A549 (cell line): ENCODE measurements at regions not wholly inside any gene's neighbourhood (a gene's known extent, or its start where the extent isn't known, plus 50 kb on each side); places are given as distances from the start of the nearest gene placed in this dataset.

ENCODE experiments used
- FOSL2 ChIP-seq, 2 experiments: fragments of 450-650 bp in 1 of 2; fragments of >200 bp in 1 of 2; sonication (Bioruptor Twin) in 1 of 2; formaldehyde crosslinking; IDR thresholded peaks; 2 replicates each; pipeline versions ENCODE4 v1.5.0 to v1.6.1; 2016 to 2020; ENCODE audit warnings: mild to moderate bottlenecking in 1 of 2, moderate library complexity in 1 of 2
- GATA3 ChIP-seq: IDR thresholded peaks from 2 replicates; pipeline ENCODE4 v1.6.1; 2012; ENCODE audit warnings: borderline replicate concordance
- HDAC2 ChIP-seq: fragments of 200-600 bp; sonication (generic); IDR thresholded peaks from 2 replicates; pipeline ENCODE4 v1.6.1; 2016
- KDM1A ChIP-seq: fragments of 200-600 bp; sonication (generic); IDR thresholded peaks from 2 replicates; pipeline ENCODE4 v1.6.1; 2016; ENCODE audit warnings: low read depth, mild to moderate bottlenecking
- MYC ChIP-seq: IDR thresholded peaks from 2 replicates; pipeline ENCODE4 v1.6.1; 2012; ENCODE audit warnings: mild to moderate bottlenecking, inconsistent platforms, low read length, improper control_type of control experiment, borderline replicate concordance
- POLR2A ChIP-seq: IDR thresholded peaks from 2 replicates; pipeline ENCODE4 v1.6.1; 2012; ENCODE audit warnings: mild to moderate bottlenecking, low read length
- TP53 ChIP-seq: fragments of 250-450 bp; sonication (Bioruptor Pico); IDR thresholded peaks from 2 replicates; pipeline ENCODE4 v1.5.0; 2021; ENCODE audit warnings: mild to moderate bottlenecking, moderate library complexity
- TF ChIP-seq, protein P1 (sequence below): fragments of >200 bp; sonication (Bioruptor Twin); formaldehyde crosslinking; IDR thresholded peaks from 3 replicates; pipeline ENCODE4 v1.5.1; 2016
- TF ChIP-seq, protein P2 (sequence below): fragments of 200-600 bp; sonication (generic); IDR thresholded peaks from 2 replicates; pipeline ENCODE4 v1.6.1; 2016; ENCODE audit warnings: antibody characterized with exemption, mild to moderate bottlenecking, moderate library complexity
- TF ChIP-seq, protein P3 (sequence below): fragments of 450-650 bp; IDR thresholded peaks from 2 replicates; pipeline ENCODE4 v1.6.1; 2014; ENCODE audit warnings: antibody characterized with exemption
- TF ChIP-seq, protein P4 (sequence below): IDR thresholded peaks from 2 replicates; pipeline ENCODE4 v1.6.1; 2012
- TF ChIP-seq, protein P5 (sequence below): IDR thresholded peaks from 2 replicates; pipeline ENCODE4 v1.6.1; 2012

DNA sequence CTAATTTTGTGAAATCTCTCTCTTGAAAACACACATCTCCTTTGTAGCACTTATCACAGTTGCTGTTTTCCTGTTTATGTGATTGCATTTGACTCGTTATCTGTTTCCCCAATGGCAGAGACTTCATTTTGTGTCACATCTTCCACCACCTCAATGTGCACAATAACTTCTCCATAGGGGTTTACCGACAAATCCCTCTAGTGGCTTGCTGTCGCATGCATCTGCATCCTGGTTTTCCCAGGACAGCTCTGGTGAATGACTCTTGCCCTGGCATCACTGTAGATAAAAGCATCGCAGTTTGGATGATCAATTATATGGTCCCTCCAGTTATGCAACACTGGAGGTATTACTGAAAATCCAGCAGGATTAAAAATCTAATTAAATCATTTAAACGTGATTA, 206.5 kb upstream of the BTBD3 start:
- TF ChIP-seq FOSL2 (IDR thresholded peaks at IDR 0.05), result no peak
- no peak for TF ChIP-seq FOSL2 (CRISPR knock-in tag; IDR thresholded peaks at IDR 0.05)
- TF ChIP-seq, protein P1, sequence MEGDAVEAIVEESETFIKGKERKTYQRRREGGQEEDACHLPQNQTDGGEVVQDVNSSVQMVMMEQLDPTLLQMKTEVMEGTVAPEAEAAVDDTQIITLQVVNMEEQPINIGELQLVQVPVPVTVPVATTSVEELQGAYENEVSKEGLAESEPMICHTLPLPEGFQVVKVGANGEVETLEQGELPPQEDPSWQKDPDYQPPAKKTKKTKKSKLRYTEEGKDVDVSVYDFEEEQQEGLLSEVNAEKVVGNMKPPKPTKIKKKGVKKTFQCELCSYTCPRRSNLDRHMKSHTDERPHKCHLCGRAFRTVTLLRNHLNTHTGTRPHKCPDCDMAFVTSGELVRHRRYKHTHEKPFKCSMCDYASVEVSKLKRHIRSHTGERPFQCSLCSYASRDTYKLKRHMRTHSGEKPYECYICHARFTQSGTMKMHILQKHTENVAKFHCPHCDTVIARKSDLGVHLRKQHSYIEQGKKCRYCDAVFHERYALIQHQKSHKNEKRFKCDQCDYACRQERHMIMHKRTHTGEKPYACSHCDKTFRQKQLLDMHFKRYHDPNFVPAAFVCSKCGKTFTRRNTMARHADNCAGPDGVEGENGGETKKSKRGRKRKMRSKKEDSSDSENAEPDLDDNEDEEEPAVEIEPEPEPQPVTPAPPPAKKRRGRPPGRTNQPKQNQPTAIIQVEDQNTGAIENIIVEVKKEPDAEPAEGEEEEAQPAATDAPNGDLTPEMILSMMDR, result no peak
- TF ChIP-seq GATA3, result no peak
- TF ChIP-seq, protein P2, sequence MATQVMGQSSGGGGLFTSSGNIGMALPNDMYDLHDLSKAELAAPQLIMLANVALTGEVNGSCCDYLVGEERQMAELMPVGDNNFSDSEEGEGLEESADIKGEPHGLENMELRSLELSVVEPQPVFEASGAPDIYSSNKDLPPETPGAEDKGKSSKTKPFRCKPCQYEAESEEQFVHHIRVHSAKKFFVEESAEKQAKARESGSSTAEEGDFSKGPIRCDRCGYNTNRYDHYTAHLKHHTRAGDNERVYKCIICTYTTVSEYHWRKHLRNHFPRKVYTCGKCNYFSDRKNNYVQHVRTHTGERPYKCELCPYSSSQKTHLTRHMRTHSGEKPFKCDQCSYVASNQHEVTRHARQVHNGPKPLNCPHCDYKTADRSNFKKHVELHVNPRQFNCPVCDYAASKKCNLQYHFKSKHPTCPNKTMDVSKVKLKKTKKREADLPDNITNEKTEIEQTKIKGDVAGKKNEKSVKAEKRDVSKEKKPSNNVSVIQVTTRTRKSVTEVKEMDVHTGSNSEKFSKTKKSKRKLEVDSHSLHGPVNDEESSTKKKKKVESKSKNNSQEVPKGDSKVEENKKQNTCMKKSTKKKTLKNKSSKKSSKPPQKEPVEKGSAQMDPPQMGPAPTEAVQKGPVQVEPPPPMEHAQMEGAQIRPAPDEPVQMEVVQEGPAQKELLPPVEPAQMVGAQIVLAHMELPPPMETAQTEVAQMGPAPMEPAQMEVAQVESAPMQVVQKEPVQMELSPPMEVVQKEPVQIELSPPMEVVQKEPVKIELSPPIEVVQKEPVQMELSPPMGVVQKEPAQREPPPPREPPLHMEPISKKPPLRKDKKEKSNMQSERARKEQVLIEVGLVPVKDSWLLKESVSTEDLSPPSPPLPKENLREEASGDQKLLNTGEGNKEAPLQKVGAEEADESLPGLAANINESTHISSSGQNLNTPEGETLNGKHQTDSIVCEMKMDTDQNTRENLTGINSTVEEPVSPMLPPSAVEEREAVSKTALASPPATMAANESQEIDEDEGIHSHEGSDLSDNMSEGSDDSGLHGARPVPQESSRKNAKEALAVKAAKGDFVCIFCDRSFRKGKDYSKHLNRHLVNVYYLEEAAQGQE, result no peak
- TF ChIP-seq, protein P3, sequence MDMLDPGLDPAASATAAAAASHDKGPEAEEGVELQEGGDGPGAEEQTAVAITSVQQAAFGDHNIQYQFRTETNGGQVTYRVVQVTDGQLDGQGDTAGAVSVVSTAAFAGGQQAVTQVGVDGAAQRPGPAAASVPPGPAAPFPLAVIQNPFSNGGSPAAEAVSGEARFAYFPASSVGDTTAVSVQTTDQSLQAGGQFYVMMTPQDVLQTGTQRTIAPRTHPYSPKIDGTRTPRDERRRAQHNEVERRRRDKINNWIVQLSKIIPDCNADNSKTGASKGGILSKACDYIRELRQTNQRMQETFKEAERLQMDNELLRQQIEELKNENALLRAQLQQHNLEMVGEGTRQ, result no peak
- TF ChIP-seq KDM1A, result no peak
- no peak for TF ChIP-seq TP53 (CRISPR knock-in tag)
- TF ChIP-seq MYC, result no peak
- no peak for TF ChIP-seq HDAC2
- TF ChIP-seq, protein P4, sequence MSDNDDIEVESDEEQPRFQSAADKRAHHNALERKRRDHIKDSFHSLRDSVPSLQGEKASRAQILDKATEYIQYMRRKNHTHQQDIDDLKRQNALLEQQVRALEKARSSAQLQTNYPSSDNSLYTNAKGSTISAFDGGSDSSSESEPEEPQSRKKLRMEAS, result no peak
- TF ChIP-seq POLR2A, result no peak
- TF ChIP-seq, protein P5, sequence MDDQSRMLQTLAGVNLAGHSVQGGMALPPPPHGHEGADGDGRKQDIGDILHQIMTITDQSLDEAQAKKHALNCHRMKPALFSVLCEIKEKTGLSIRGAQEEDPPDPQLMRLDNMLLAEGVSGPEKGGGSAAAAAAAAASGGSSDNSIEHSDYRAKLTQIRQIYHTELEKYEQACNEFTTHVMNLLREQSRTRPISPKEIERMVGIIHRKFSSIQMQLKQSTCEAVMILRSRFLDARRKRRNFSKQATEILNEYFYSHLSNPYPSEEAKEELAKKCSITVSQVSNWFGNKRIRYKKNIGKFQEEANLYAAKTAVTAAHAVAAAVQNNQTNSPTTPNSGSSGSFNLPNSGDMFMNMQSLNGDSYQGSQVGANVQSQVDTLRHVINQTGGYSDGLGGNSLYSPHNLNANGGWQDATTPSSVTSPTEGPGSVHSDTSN, result no peak
